Heart left ventricle (tissue), 16 donors: ENCODE measurements at regions not wholly inside any gene's neighbourhood (a gene's known extent, or its start where the extent isn't known, plus 50 kb on each side); places are given as distances from the start of the nearest gene placed in this dataset.

Experiments used
- ATAC-seq, 4 donors: fragments of 200-7000 bp; cut with Tn5 transposase; one replicate each; pipeline ENCODE4 v1.9.1; 2020 to 2022; ENCODE audit warnings: moderate library complexity in 4 of 4, mild to moderate bottlenecking in 3 of 4, moderate number of reproducible peaks in 1 of 4
- DNase-seq, 5 donors: peaks; one replicate each; pipeline ENCODE4 v3.0.0-alpha.2; 2020
- H3K27ac ChIP-seq, 12 donors: fragments of 200-600 bp; sonication (generic) in 4 of 12; one replicate each; pipeline versions ENCODE4 v1.5.0 to v1.8.0; 2016 to 2022; ENCODE audit warnings: mild to moderate bottlenecking in 2 of 12
- H3K27me3 ChIP-seq, 9 donors: fragments of 200-600 bp; sonication (generic) in 2 of 9; one replicate each; pipeline versions ENCODE4 v1.5.1 to v1.8.0; 2016 to 2022; ENCODE audit warnings: mild to moderate bottlenecking in 3 of 9
- H3K36me3 ChIP-seq, 9 donors: fragments of 200-600 bp; sonication (generic) in 2 of 9; one replicate each; pipeline versions ENCODE4 v1.5.0 to v1.8.0; 2018 to 2022; ENCODE audit warnings: mild to moderate bottlenecking in 2 of 9
- H3K4me1 ChIP-seq, 12 donors: fragments of 200-600 bp; sonication (generic) in 4 of 12; one replicate each; pipeline versions ENCODE4 v1.5.0 to v1.8.0; 2016 to 2022; ENCODE audit warnings: mild to moderate bottlenecking in 3 of 12
- H3K4me3 ChIP-seq, 12 donors: fragments of 200-600 bp; sonication (generic) in 4 of 12; one replicate each; pipeline versions ENCODE4 v1.5.0 to v1.8.0; 2017 to 2022; ENCODE audit warnings: mild to moderate bottlenecking in 9 of 12, moderate library complexity in 4 of 12
- H3K9me3 ChIP-seq, 12 donors: fragments of 200-600 bp; sonication (generic) in 4 of 12; one replicate each; pipeline versions ENCODE4 v1.5.0 to v1.8.0; 2016 to 2022; ENCODE audit warnings: mild to moderate bottlenecking in 1 of 12
- POLR2A ChIP-seq, 2 donors: fragments of 450-650 bp; IDR thresholded peaks; one replicate each; pipeline ENCODE4 v1.6.1; 2017; ENCODE audit warnings: antibody characterized with exemption in 2 of 2, mild to moderate bottlenecking in 2 of 2, moderate library complexity in 2 of 2
- WGBS, 4 donors: extraction: QIAGEN DNeasy Blood & Tissue Kit in 2 of 4; methylation state at CpG; one replicate each; pipeline versions ENCODE4 v1.1.5 to v1.1.7; 2013 to 2018; 5-methylcytosine and 5-hydroxymethylcytosine counted together
- intact Hi-C, 10 donors: fragments of 100-400 bp; cut with DNase I; formaldehyde crosslinking; loops; one replicate each; pipeline versions ENCODE4 v1.11.1 to v1.14.2; 2022
- TF ChIP-seq, protein P1 (sequence below), 12 donors: fragments of 200-600 bp; sonication (generic) in 4 of 12; IDR thresholded peaks; one replicate each; pipeline versions ENCODE4 v1.5.0 to v1.8.0; 2018 to 2022; ENCODE audit warnings: antibody characterized with exemption in 12 of 12, mild to moderate bottlenecking in 5 of 12
- donor health status: ischemic (EF 13 %, LVEDD 7.1; RV severe dilation, severe dysfunction).
- donor health status: healthy with polysubstance abuse.
- donor health status: DM: no; HTN: yes; CAD: no.
- donor health status: DM: no; HTN: no; CAD: no.
- donor health status: ischemic (EF 25% LVEDD 6.9; RV normal size, moderate dysfunction).
- donor health status: ischemic (EF 25% LVEDD 5.7; RV mildly dilated, moderate dysfunction).
- donor health status: healthy.
- donor health status: DM: yes; HTN: yes; CAD: no.
- donor health status: ischemic (EF 35%, LVEDD 5.7; RV mildly dilated, moderate dysfunction).
- donor health status: nonischemic (EF 11% LVEDD 7.7; RV severe dilation, severe dysfunction).
- donor health status: DM: yes; HTN: yes; CAD: no.
- donor health status: PGD.
- donor health status: ischemic (EF 29% LVEDD 5.4; RV normal size, mild dysfunction).
- donor health status: nonischemic (EF 23%, LVEDD 6.1; RV moderate dilation, normal function).

DNA sequence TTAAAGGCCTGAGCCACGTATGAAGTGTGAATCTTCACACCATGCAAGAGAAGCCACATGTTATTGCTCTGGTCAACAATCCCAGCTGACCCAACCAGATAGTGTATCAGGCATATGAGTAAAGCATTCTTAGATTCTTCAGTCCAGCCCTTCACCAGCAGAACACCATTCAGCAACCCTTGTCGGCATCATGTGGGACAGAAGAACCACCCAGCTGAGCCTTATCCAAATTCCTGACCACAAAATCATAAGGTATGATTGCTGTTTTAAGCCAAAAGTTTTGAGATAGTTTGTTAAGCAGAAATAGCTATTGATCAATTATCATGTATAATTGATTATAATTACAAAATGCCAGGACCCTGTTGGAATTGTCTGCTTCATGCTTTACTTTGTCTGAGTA lies 664.9 kb downstream of the VRK1 start:
- peaks cover 0 to 14% (median 7%) of the 10 kb centered on the region in 12 donors for H3K9me3 ChIP-seq
- WGBS, 4 donors, result 66 to 77% (median 69%) methylated on average over 2 of the region's 2 CpGs
- DNase-seq (no peak), ATAC-seq (no peak)
- intact Hi-C loops, result no loop called here
- H3K27ac ChIP-seq, result no peak overlapping the region
- H3K36me3 ChIP-seq, result no peaks in the 10 kb centered on the region
- peaks cover 0 to 6% (median 0%) of the 10 kb centered on the region in 12 donors for H3K4me1 ChIP-seq
- H3K4me3 ChIP-seq, result no peak overlapping the region
- H3K27me3 ChIP-seq, result peaks cover 0 to 28% (median 9%) of the 10 kb centered on the region in 9 donors
- no peak for TF ChIP-seq POLR2A (IDR thresholded peaks at IDR 0.05)
- TF ChIP-seq, protein P1, sequence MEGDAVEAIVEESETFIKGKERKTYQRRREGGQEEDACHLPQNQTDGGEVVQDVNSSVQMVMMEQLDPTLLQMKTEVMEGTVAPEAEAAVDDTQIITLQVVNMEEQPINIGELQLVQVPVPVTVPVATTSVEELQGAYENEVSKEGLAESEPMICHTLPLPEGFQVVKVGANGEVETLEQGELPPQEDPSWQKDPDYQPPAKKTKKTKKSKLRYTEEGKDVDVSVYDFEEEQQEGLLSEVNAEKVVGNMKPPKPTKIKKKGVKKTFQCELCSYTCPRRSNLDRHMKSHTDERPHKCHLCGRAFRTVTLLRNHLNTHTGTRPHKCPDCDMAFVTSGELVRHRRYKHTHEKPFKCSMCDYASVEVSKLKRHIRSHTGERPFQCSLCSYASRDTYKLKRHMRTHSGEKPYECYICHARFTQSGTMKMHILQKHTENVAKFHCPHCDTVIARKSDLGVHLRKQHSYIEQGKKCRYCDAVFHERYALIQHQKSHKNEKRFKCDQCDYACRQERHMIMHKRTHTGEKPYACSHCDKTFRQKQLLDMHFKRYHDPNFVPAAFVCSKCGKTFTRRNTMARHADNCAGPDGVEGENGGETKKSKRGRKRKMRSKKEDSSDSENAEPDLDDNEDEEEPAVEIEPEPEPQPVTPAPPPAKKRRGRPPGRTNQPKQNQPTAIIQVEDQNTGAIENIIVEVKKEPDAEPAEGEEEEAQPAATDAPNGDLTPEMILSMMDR (IDR thresholded peaks at IDR 0.05), result no peak

DNA sequence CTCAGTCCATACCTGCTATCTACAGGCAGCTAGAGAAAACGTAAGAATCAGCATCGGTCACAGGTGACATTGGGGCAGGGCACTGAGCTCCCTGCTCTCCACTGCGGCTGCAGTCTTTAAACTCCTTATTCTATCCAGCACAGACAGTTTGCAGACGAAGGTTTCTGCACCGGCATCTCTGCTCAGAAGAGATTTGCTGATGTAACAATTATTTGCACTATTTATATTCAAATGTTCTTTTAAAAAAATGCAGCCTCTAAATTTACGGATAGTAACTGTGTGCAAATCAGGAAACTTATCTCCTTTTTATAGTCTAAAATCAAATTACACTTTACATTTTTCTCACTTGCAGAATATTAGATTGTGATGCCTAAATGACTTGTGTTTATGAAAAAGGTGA lies 671.0 kb downstream of the VRK1 start:
- Histone ChIP-seq H3K27ac (no peak overlapping the region), H3K27me3 (peaks cover 0 to 9% (median 0%) of the 10 kb centered on the region in 9 donors), H3K4me1 (no peaks in the 10 kb centered on the region), H3K9me3 (no peaks in the 10 kb centered on the region), H3K4me3 (no peak overlapping the region), H3K36me3 (no peaks in the 10 kb centered on the region)
- ATAC-seq (no peak), DNase-seq (no peak)
- intact Hi-C loops, result no loop called here
- WGBS, 4 donors, result 57 to 72% (median 64%) methylated on average over 6 of the region's 6 CpGs
- no peak for TF ChIP-seq POLR2A (IDR thresholded peaks at IDR 0.05)
- TF ChIP-seq, protein P1 (IDR thresholded peaks at IDR 0.05), result no peak

- H3K27ac ChIP-seq, result no peak overlapping the region
- no peak for TF ChIP-seq POLR2A (IDR thresholded peaks at IDR 0.05)
- TF ChIP-seq, protein P1 (IDR thresholded peaks at IDR 0.05), result no peak
- no peaks in the 10 kb centered on the region for H3K9me3 ChIP-seq
- ATAC-seq (no peak), DNase-seq (no peak)
- no peaks in the 10 kb centered on the region for H3K36me3 ChIP-seq
- H3K4me1 ChIP-seq, result no peaks in the 10 kb centered on the region
- peaks cover 0 to 19% (median 0%) of the 10 kb centered on the region in 9 donors for H3K27me3 ChIP-seq
- no peak overlapping the region for H3K4me3 ChIP-seq
- intact Hi-C loops, result no loop called here
- 54 to 58% (median 57%) methylated on average over 4 of the region's 4 CpGs for WGBS, 4 donors
These were observed 680.2 kb downstream of the VRK1 start for GRCh38 chr14:97477353-97477752.

DNA sequence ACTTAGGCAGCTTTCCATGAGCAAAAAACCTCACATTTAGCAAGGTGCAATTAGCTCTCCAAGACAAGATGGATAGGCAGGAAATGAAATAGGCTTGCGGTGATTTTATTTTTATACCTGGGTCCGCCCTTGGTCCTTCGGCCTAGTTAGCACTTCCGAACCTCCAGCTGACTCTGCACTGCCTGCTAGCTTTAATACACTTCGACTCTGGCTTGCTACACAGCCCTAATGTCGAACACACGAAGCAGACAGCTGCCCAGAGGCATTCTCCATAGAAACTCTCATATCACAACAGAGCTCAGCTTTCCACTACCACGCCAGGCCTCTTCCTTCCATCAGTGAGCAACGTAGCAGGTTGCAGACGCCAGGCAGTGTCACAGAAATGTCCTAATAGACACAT lies 688.0 kb downstream of the VRK1 start:
- H3K27ac ChIP-seq, result no peak overlapping the region
- no peak overlapping the region for H3K4me3 ChIP-seq
- H3K36me3 ChIP-seq, result no peaks in the 10 kb centered on the region
- DNase-seq, result no peak
- H3K4me1 ChIP-seq, result no peaks in the 10 kb centered on the region
- intact Hi-C loops, result no loop called here
- 60 to 62% (median 61%) methylated on average over 10 of the region's 10 CpGs for WGBS, 4 donors
- no peaks in the 10 kb centered on the region for H3K9me3 ChIP-seq
- ATAC-seq, result no peak
- H3K27me3 ChIP-seq, result no peaks in the 10 kb centered on the region
- TF ChIP-seq, protein P1 (IDR thresholded peaks at IDR 0.05), result no peak
- no peak for TF ChIP-seq POLR2A (IDR thresholded peaks at IDR 0.05)
